A673 (cell line): ENCODE measurements at regions not wholly inside any gene's neighbourhood (a gene's known extent, or its start where the extent isn't known, plus 50 kb on each side); places are given as distances from the start of the nearest gene placed in this dataset.

Experiments
- BruUV-seq: library from RNA; stranded (reverse); fragments of 400-500 nt; replicated peaks from 2 replicates; lab custom pipeline; 2021; lab: Mats Ljungman, UMichigan
- CTCF ChIA-PET: fragments of 300-600 bp; sonication (Branson Sonifier 250); formaldehyde crosslinking; loops from one replicate; lab custom pipeline; 2022; ENCODE audit warnings: antibody characterized with exemption; lab: Charles Lee
- POLR2A ChIA-PET: fragments of 300-600 bp; sonication (Branson Sonifier 250); formaldehyde crosslinking; loops from one replicate; lab custom pipeline; 2022; ENCODE audit warnings: antibody characterized with exemption; ENCODE audit not compliant: low non-redundant PET; lab: Charles Lee
- DNase-seq: peaks from one replicate; pipeline ENCODE4 v3.0.0-alpha.2; 2015; ENCODE audit warnings: low spot score
- H3K27ac ChIP-seq: fragments of 200-600 bp; sonication (generic); 2 replicates; pipeline ENCODE4 v1.5.1; 2016; ENCODE audit warnings: mixed run types, low read depth, mild to moderate bottlenecking, mixed read lengths, antibody characterized with exemption, low read length; ENCODE audit not compliant: poor library complexity, severe bottlenecking
- H3K27me3 ChIP-seq: fragments of 200-600 bp; sonication (generic); replicated peaks from 2 replicates; pipeline ENCODE4 v1.6.1; 2017; ENCODE audit warnings: mixed run types, low read depth, mild to moderate bottlenecking, mixed read lengths, antibody characterized with exemption, low read length; ENCODE audit not compliant: insufficient read depth, poor library complexity
- H3K36me3 ChIP-seq: fragments of 200-600 bp; sonication (generic); 2 replicates; pipeline ENCODE4 v1.6.1; 2016; ENCODE audit warnings: mixed run types, mild to moderate bottlenecking, mixed read lengths, antibody characterized with exemption, low read length; ENCODE audit not compliant: insufficient read depth, poor library complexity, severe bottlenecking
- H3K4me1 ChIP-seq: fragments of 200-600 bp; sonication (generic); 2 replicates; pipeline ENCODE4 v1.6.1; 2017; ENCODE audit warnings: mixed run types, mild to moderate bottlenecking, mixed read lengths, antibody characterized with exemption, low read length; ENCODE audit not compliant: insufficient read depth, poor library complexity, severe bottlenecking
- H3K4me3 ChIP-seq: fragments of 200-600 bp; sonication (generic); 2 replicates; pipeline ENCODE4 v1.5.1; 2016; ENCODE audit warnings: low read depth, mixed run types, mild to moderate bottlenecking, mixed read lengths, low read length; ENCODE audit not compliant: poor library complexity, severe bottlenecking
- H3K9me3 ChIP-seq: fragments of 200-600 bp; sonication (generic); 2 replicates; pipeline ENCODE4 v1.6.1; 2016; ENCODE audit warnings: mixed run types, low read depth, mild to moderate bottlenecking, mixed read lengths, antibody characterized with exemption, low read length; ENCODE audit not compliant: poor library complexity, severe bottlenecking
- EZH2 ChIP-seq: fragments of 200-600 bp; sonication (generic); IDR thresholded peaks from 2 replicates; pipeline ENCODE4 v1.6.1; 2017; ENCODE audit warnings: borderline replicate concordance, low read depth, mild to moderate bottlenecking, mixed read lengths, antibody characterized with exemption, low read length; ENCODE audit not compliant: poor library complexity, severe bottlenecking
- intact Hi-C: fragments of 100-400 bp; cut with micrococcal nuclease; formaldehyde crosslinking; loops from one replicate; pipeline ENCODE4 v1.10.0; 2022; ENCODE audit not compliant: unreplicated experiment
- TF ChIP-seq, protein P1 (sequence below): fragments of 300-800, 200-600 bp; sonication (generic); conservative IDR thresholded peaks from 2 replicates; pipeline ENCODE4 v1.5.1; 2017; ENCODE audit warnings: low read depth, mild to moderate bottlenecking, antibody characterized with exemption, low read length, moderate library complexity, mixed read lengths

DNA sequence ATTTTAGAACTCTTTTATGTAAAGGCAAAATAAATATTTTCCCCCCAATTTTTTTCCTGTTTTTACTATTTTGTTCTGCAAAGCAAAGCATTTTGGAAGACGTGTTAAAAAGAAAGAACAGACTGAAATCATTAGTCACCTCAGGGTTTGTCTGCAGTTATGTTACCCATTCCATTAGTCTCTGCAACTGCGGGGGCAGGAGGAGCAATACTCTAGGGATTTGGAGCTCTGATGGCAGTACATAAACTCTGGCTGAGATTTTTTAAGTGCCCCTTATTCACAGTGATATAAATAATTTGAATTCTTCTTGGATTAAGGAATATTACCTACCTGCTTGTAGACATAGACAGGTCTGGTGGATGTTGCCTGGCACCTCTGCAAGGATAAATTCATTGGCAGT is 88.0 kb upstream of the CELF4 start:
- DNase-seq = no peak
- intact Hi-C loops = no loop called here
- Histone ChIP-seq H3K27me3 (no peaks in the 10 kb centered on the region), H3K4me3 (no peak overlapping the region), H3K9me3 (peaks cover 7% of the 10 kb centered on the region), H3K36me3 (no peaks in the 10 kb centered on the region), H3K4me1 (no peaks in the 10 kb centered on the region), H3K27ac (no peak overlapping the region)
- no peak for TF ChIP-seq EZH2
- TF ChIP-seq, protein P1, sequence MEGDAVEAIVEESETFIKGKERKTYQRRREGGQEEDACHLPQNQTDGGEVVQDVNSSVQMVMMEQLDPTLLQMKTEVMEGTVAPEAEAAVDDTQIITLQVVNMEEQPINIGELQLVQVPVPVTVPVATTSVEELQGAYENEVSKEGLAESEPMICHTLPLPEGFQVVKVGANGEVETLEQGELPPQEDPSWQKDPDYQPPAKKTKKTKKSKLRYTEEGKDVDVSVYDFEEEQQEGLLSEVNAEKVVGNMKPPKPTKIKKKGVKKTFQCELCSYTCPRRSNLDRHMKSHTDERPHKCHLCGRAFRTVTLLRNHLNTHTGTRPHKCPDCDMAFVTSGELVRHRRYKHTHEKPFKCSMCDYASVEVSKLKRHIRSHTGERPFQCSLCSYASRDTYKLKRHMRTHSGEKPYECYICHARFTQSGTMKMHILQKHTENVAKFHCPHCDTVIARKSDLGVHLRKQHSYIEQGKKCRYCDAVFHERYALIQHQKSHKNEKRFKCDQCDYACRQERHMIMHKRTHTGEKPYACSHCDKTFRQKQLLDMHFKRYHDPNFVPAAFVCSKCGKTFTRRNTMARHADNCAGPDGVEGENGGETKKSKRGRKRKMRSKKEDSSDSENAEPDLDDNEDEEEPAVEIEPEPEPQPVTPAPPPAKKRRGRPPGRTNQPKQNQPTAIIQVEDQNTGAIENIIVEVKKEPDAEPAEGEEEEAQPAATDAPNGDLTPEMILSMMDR = no peak
- ChIA-PET CTCF (no interaction called here), POLR2A (no interaction called here)
- no TSS peak for BruUV-seq

DNA sequence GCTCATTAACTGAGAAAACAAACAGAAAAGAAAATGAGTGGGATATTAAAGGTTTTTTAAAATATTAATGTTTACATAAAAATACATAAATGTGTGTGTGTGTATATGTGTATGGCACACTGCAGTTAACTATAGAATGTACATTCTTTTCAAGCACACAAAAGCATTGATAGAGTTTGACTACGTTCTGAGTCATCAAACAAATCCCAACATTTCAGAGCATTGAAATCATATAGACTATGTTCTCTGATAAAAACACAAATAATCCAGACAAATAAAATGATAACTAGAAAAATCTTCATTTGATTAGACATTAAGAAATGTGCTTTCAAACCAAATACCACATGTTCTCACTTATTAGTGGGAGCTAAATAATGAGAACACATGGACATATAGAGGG is 84.3 kb upstream of the CELF4 start:
- Histone ChIP-seq H3K4me3 (no peak overlapping the region), H3K36me3 (no peaks in the 10 kb centered on the region), H3K27me3 (no peaks in the 10 kb centered on the region), H3K27ac (no peak overlapping the region), H3K4me1 (no peaks in the 10 kb centered on the region), H3K9me3 (peaks cover 13% of the 10 kb centered on the region)
- DNase-seq = no peak
- intact Hi-C loops = no loop called here
- POLR2A ChIA-PET = no interaction called here
- BruUV-seq = no TSS peak
- CTCF ChIA-PET = no interaction called here
- TF ChIP-seq, protein P1 = no peak
- TF ChIP-seq EZH2 = no peak

DNA sequence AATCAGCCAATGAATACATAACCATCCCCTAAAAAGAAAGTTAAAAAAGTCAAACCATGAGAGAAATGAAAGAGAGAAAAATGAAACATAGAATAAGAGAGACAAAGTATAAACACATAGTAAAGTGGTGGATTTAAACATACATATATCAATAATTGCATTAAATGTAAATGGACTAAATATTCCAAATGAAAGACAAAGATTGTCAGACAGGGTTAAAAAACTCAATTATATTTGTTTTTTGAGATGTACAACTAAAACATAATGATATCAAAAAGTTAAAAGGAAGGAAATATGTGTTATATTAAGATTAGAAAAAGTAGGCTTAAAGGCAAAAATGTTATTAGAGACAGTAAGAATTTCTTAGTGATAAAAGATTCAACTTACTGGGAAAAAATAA is 83.8 kb upstream of the CELF4 start:
- no peaks in the 10 kb centered on the region for H3K27me3 ChIP-seq
- peaks cover 16% of the 10 kb centered on the region for H3K9me3 ChIP-seq
- no peaks in the 10 kb centered on the region for H3K36me3 ChIP-seq
- TF ChIP-seq EZH2 = no peak
- TF ChIP-seq, protein P1 = no peak
- no peak overlapping the region for H3K27ac ChIP-seq
- intact Hi-C loops = no loop called here
- no peak overlapping the region for H3K4me3 ChIP-seq
- BruUV-seq = no TSS peak
- POLR2A ChIA-PET = no interaction called here
- H3K4me1 ChIP-seq = no peaks in the 10 kb centered on the region
- no peak for DNase-seq
- CTCF ChIA-PET = no interaction called here
